ENCODE measurements at regions not wholly inside any gene's neighbourhood (a gene's known extent, or its start where the extent isn't known, plus 50 kb on each side); places are given as distances from the start of the nearest gene placed in this dataset.
"Not testable (repeated sequence)": the region's sequence is repeated elsewhere in the genome, so short reads cannot be mapped to it uniquely, and the experiment has no call there.

DNA sequence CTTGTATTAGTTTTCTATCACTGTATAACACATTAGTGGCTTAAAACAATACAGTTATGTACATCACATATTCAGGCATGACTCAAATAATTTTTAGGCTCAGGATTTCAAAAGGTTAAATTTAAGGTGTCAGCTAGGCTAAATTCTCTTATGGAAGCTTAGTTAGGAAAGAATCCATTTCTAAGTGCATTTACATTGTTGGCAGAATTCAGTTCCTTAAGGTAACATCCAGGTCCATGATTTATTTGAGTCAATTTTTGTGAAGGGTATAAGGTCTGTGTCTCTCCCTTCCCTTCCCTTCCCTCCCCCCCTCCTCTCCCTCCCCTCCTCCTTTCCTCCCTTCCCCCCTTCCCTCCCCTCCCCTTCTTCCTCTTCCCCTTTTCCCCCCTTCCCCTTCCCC, 399.0 kb upstream of the CNTN5 start:
- FAIRE-seq: no peak

DNA sequence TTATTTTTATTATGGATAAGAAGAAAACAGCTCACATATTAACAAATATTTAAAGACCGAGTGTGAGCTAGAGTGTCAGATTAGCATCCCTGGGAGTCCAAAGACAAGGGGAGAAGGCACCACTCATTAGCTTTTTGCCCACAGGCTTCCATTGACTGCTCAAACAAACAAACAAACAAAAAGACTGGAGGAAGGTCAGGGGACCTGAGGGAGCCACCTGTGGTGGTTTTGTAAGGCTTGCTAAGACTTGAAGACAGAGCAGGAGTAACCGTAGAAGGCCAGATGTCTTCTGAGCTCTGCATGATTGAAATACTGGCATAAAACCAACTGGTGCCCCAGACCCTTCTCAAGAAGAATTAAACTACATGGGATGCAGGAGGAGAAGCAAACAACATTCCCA, 395.2 kb upstream of the CNTN5 start:
- FAIRE-seq: no peak

DNA sequence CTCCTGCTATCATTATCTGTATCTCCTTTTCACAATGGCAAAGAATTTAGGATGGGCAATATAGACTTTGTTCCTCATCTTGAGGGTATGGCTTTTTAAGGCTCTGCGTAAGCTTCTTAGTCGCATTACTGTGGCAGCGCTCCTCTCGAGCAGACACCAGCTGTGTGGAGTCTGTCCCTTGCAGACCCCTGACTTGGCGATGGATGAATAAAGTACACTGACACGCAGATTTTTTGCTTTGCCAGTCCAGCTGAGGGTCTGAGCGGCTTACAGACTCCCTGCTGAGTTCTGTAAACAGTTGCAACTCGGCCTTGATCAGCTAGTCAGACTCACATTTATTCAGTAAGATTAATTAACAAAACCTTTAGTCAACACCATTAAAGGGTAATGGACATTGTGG, 390.0 kb upstream of the CNTN5 start:
- no peak for FAIRE-seq

DNA sequence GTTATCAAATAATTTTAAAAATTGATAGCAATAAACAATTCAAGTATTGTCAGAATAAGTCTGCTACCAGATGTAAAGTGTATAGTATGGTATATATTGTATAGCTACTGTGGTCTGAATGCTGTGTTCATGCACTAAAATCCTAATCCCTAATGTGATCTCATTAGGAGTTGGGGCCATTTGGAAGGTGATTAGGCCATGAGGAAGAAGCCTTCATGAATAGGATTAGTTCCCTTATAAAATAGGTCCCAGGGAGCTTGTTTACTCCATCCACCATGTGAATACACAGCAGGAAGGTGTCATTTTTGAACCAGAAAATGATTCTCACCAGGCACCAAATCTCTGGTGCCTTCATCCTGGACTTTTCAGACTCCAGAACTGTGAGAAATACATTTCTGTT, 363.0 kb upstream of the CNTN5 start:
- FAIRE-seq: no peak

DNA sequence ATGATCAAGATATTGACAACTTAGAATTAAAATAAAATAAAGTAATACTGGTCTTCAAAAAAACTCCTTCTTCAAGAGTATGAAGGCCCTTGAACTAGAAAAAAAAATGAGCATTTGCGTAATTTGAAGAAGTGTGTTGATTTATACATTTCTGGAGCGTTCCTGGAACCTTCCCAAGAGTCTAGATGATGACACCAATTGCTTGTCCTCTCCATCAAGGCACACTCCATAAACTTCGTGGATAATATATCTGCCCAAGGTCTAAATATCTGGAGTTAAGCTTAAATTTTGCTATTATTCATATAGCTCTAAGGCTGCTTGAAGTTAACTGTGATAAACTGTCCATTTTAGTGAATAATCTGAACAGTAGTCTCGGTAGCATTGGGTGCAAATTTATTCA, 361.3 kb upstream of the CNTN5 start:
- no peak for FAIRE-seq

- FAIRE-seq: no peak
Measured at GRCh38 chr11:98674390-98674789, 346.4 kb upstream of the CNTN5 start.

- no peak for FAIRE-seq
Measured at GRCh38 chr11:98679673-98680072, 341.1 kb upstream of the CNTN5 start.

GRCh38 chr11:98701541-98701940, 319.2 kb upstream of the CNTN5 start:
- FAIRE-seq: no peak

GRCh38 chr11:98703779-98704556, 316.8 kb upstream of the CNTN5 start:
- no peak for FAIRE-seq

GRCh38 chr11:98710026-98710425, 310.7 kb upstream of the CNTN5 start:
- no peak for FAIRE-seq

GRCh38 chr11:98710986-98711385, 309.8 kb upstream of the CNTN5 start:
- FAIRE-seq: no peak

- FAIRE-seq: no peak
Measured at GRCh38 chr11:98720951-98721350, 299.8 kb upstream of the CNTN5 start.

DNA sequence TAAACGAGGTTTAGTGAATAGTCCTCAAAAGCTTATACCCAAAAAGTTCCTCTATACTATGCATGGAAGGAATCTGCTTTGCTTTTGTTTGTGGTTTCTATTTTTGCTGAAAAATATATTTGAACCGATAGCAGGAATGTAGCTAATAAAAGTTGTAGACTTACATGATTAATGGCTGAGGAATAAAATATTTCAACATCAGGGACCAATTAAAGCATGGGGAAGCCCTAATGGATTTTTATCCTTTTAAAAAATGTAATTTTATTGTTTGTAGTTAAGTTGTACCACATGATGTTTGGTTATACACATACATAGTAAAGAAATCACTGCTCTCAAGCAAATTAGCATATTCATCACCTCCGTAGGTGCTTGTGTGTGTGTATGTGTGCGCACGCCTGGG, 295.3 kb upstream of the CNTN5 start:
- FAIRE-seq: no peak

GRCh38 chr11:98728421-98728820, 292.3 kb upstream of the CNTN5 start:
- FAIRE-seq: no peak

- no peak for FAIRE-seq
Measured at GRCh38 chr11:98729118-98729517, 291.6 kb upstream of the CNTN5 start.

- no peak for FAIRE-seq
Measured at GRCh38 chr11:98732947-98733346, 287.8 kb upstream of the CNTN5 start.

DNA sequence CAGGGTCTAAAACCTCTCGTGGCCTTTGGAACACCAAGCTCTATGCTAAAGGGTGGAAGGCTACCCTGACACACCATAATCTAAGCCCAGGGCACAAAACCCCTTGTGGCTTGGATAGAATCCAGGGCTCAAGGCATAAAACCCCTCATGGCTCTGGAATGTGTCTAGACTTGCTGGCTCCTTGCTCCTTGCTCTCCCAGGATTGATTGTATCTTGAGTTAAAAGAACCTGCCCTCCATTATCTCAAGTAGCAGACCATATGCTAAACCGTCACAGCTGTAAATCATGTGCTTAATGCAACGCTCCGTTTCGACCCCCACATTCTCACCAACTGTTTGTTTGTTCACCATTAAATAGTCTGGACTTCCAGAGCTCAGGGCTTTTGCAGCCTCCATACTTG, 287.4 kb upstream of the CNTN5 start:
- not testable (repeated sequence) for FAIRE-seq

DNA sequence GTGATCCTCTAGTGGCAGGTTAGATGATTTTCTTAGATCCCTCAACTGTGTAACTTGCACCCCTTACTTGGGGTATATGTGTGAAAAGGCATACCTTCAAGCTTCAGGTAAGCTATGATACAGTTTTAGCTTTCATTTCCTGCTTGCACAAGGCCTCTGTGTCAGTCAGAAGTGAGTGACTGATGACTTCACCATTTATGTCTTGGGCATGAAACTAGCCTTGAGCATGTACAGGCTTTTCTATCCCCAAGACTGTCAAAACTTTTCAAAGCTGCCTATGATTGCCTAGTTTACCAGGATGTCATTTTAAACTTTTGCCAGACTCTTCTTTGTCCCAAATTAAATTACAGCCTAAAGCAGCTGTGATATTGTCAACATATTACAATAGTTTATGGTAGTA, 286.1 kb upstream of the CNTN5 start:
- no peak for FAIRE-seq

DNA sequence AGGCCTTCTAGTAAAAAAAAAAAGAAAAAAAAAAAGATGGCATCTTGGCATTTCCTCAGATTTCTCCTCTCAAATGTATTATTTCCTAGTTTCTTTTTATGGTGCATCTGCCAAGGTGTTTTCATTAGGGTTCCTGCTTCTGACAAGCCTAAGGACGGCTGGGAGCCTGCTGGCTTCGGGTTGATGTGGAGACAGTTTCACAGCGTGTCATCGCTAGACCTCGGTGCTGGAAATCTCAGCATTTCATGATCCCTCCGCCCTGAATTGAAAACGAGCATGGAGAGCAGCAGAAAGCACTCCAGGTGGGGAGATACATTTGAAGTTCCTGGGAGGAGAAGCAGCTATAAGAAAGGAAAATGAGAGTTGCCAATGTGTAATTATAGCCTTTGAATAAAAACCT, 283.9 kb upstream of the CNTN5 start:
- no peak for FAIRE-seq

DNA sequence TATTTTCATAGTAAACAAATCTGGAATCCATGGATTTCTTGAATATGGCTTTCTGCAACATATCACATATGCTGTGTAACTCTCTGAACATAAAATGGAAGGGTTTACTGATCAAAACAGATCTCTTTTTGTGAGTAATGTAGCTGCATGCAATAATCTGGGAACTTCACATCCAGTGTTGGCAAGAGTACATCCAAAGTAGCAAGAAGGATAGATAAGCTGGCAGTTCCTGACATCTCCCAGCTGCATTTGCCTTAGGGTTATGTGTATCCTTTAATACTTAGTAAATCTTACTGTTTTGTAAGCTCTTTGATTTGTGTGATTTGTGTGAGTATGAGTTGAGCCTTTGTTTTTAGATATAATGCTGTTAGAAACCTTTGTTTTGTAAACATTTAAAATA, 280.4 kb upstream of the CNTN5 start:
- FAIRE-seq: no peak

- not testable (repeated sequence) for FAIRE-seq
Measured at GRCh38 chr11:98763446-98763845, 257.3 kb upstream of the CNTN5 start.

DNA sequence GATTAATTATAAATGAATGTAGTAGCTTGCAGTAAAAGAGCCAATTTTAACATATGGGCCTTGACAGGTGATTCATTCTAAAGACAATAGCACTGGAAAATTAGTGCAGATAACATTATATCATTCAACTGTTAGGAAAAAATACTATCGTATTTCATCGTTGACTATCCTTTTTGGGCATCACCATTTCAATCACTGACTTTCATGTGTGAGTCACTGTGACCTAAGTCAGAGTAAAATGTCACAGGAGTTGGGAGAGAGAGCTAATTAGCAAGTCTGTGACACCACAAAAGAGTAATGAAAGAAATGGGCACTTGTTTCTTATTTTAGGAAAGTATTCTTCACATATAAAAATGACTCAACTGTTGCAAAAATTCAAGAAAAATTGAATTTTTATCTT, 253.8 kb upstream of the CNTN5 start:
- no peak for FAIRE-seq

DNA sequence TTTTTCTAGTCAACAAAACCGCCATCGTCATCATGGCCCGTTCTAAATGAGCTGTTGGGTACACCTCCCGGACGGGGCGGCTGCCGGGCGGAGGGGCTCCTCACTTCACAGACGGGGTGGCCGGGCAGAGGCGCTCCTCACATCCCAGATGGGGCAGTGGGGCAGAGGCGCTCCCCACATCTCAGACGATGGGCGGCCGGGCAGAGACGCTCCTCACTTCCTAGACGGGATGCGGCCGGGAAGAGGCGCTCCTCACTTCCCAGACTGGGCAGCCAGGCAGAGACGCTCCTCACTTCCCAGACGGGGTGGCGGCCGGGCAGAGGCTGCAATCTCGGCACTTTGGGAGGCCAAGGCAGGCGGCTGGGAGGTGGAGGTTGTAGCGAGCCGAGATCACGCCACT, 250.7 kb upstream of the CNTN5 start:
- not testable (repeated sequence) for FAIRE-seq

- FAIRE-seq: no peak
Measured at GRCh38 chr11:98771791-98772190, 249.0 kb upstream of the CNTN5 start.

- no peak for FAIRE-seq
Measured at GRCh38 chr11:98772893-98773292, 247.9 kb upstream of the CNTN5 start.
